K562 (cell line): ENCODE measurements at regions not wholly inside any gene's neighbourhood (a gene's known extent, or its start where the extent isn't known, plus 50 kb on each side); places are given as distances from the start of the nearest gene placed in this dataset.

ENCODE experiments used
- ARHGAP35 ChIP-seq: fragments of 450-650 bp; IDR thresholded peaks from 2 replicates; pipeline ENCODE4 v1.6.1; 2018; ENCODE audit not compliant: partially characterized antibody
- CTCF ChIP-seq, 3 experiments: IDR thresholded peaks in 2 of 3; conservative IDR thresholded peaks in 1 of 3; 2 replicates each; pipeline ENCODE4 v1.5.1; 2011 to 2012; ENCODE audit warnings: low read length in 3 of 3, mild to moderate bottlenecking in 3 of 3, control low read depth in 2 of 3, improper control_type of control experiment in 1 of 3, inconsistent platforms in 1 of 3, low read depth in 1 of 3, mixed read lengths in 1 of 3, moderate library complexity in 1 of 3; ENCODE audit not compliant: insufficient read depth in 2 of 3
- EZH2 ChIP-seq: IDR thresholded peaks from 2 replicates; pipeline ENCODE4 v1.6.1; 2012; ENCODE audit warnings: low read depth, mild to moderate bottlenecking, inconsistent platforms, low read length, borderline replicate concordance
- NFRKB ChIP-seq: fragments of 450-650 bp; IDR thresholded peaks from 2 replicates; pipeline ENCODE4 v1.6.1; 2016; ENCODE audit warnings: low read depth
- REST ChIP-seq, 2 experiments: fragments of 450-650 bp; formaldehyde crosslinking in 1 of 2; IDR thresholded peaks; 2 replicates each; pipeline versions ENCODE4 v1.4.0 to v1.6.1; 2014 to 2020; ENCODE audit warnings: mild to moderate bottlenecking in 2 of 2, borderline replicate concordance in 1 of 2, low read depth in 1 of 2
- ZNF23 ChIP-seq: fragments of 250-450 bp; sonication (Bioruptor Pico); IDR thresholded peaks from 2 replicates; pipeline ENCODE4 v1.4.0; 2020; ENCODE audit warnings: mild to moderate bottlenecking
- ZNF785 ChIP-seq: fragments of 250-450 bp; sonication (Bioruptor Pico); IDR thresholded peaks from 2 replicates; pipeline ENCODE4 v1.4.0; 2020; ENCODE audit warnings: mild to moderate bottlenecking

- no peak for TF ChIP-seq REST (IDR thresholded peaks at IDR 0.05; ENCODE audit: borderline replicate concordance)
- no peak for TF ChIP-seq REST (CRISPR knock-in tag; IDR thresholded peaks at IDR 0.05; ENCODE audit: low read depth)
- TF ChIP-seq ARHGAP35: no peak
- no peak for TF ChIP-seq CTCF (IDR thresholded peaks at IDR 0.05 in 2 of 3, conservative IDR thresholded peaks at IDR 0.05 in 1 of 3; ENCODE audit: insufficient read depth in 2 of 3, low read depth in 1 of 3, low read length in 3 of 3)
- no peak for TF ChIP-seq NFRKB
- TF ChIP-seq ZNF785 (CRISPR knock-in tag): no peak
- TF ChIP-seq ZNF23 (CRISPR knock-in tag): no peak
- no peak for TF ChIP-seq EZH2
These were observed 243.3 kb upstream of the CTNND2 start for GRCh38 chr5:12147513-12147912.
